ENCODE measurements at regions not wholly inside any gene's neighbourhood (a gene's known extent, or its start where the extent isn't known, plus 50 kb on each side); places are given as distances from the start of the nearest gene placed in this dataset.
"Not testable (repeated sequence)": the region's sequence is repeated elsewhere in the genome, so short reads cannot be mapped to it uniquely, and the experiment has no call there.

GRCh38 chr3:62926494-62926893, 51.3 kb upstream of the CADPS start:
- intact Hi-C loops (cut with DNase I): no loop called here
- DNase-seq: peak in 1 of 10 donors; percentile 36

GRCh38 chr3:62928256-62928655, 53.0 kb upstream of the CADPS start:
- intact Hi-C loops (cut with DNase I): no loop called here
- no peak for DNase-seq

- intact Hi-C loops (cut with DNase I): no loop called here
- DNase-seq: no peak
Measured at GRCh38 chr3:62929771-62930170, 54.6 kb upstream of the CADPS start.

GRCh38 chr3:62935793-62936192, 60.6 kb upstream of the CADPS start:
- intact Hi-C loops (cut with DNase I): no loop called here
- no peak for DNase-seq

- intact Hi-C loops (cut with DNase I): no loop called here
- DNase-seq: no peak
Measured at GRCh38 chr3:62936626-62937254, 61.5 kb upstream of the CADPS start.

GRCh38 chr3:62938583-62938982, 63.4 kb upstream of the CADPS start:
- DNase-seq: no peak
- intact Hi-C loops (cut with DNase I): no loop called here

GRCh38 chr3:62939707-62940106, 64.5 kb upstream of the CADPS start:
- intact Hi-C loops (cut with DNase I): no loop called here
- no peak for DNase-seq

- intact Hi-C loops (cut with DNase I): no loop called here
- no peak for DNase-seq
Measured at GRCh38 chr3:62940771-62941563, 65.8 kb upstream of the CADPS start.

- DNase-seq: no peak
- intact Hi-C loops (cut with DNase I): no loop called here
Measured at GRCh38 chr3:62942227-62942626, 67.0 kb upstream of the CADPS start.

GRCh38 chr3:62942764-62943163, 67.5 kb upstream of the CADPS start:
- intact Hi-C loops (cut with DNase I): no loop called here
- DNase-seq: no peak

GRCh38 chr3:62948921-62949320, 73.7 kb upstream of the CADPS start:
- DNase-seq: no peak
- intact Hi-C loops (cut with DNase I): no loop called here

- DNase-seq: no peak
- intact Hi-C loops (cut with DNase I): no loop called here
Measured at GRCh38 chr3:62950210-62950609, 75.0 kb upstream of the CADPS start.

GRCh38 chr3:62951037-62951613, 75.9 kb upstream of the CADPS start:
- intact Hi-C loops (cut with DNase I): no loop called here
- no peak for DNase-seq

- intact Hi-C loops (cut with DNase I); DNase-seq: not testable (repeated sequence)
Measured at GRCh38 chr3:62951880-62952279, 76.7 kb upstream of the CADPS start.

GRCh38 chr3:62954580-62954979, 79.4 kb upstream of the CADPS start:
- intact Hi-C loops (cut with DNase I): no loop called here
- DNase-seq: no peak

GRCh38 chr3:62955126-62955525, 79.9 kb upstream of the CADPS start:
- intact Hi-C loops (cut with DNase I): no loop called here
- DNase-seq: no peak

GRCh38 chr3:62956411-62956810, 81.2 kb upstream of the CADPS start:
- intact Hi-C loops (cut with DNase I): no loop called here

GRCh38 chr3:62961874-62962556, 86.8 kb upstream of the CADPS start:
- intact Hi-C loops (cut with DNase I): no loop called here
- DNase-seq: no peak

More at GRCh38 chr3:62956411-62956810, 81.2 kb upstream of the CADPS start:
- no peak for DNase-seq

GRCh38 chr3:62962714-62963113, 87.5 kb upstream of the CADPS start:
- DNase-seq: no peak
- intact Hi-C loops (cut with DNase I): no loop called here

- intact Hi-C loops (cut with DNase I): no loop called here
- DNase-seq: no peak
Measured at GRCh38 chr3:62965311-62965710, 90.1 kb upstream of the CADPS start.

- intact Hi-C loops (cut with DNase I): no loop called here
- DNase-seq: no peak
Measured at GRCh38 chr3:62968128-62968527, 92.9 kb upstream of the CADPS start.

Measured in posterior cingulate gyrus (tissue), 11 donors.